ENCODE measurements at regions not wholly inside any gene's neighbourhood (a gene's known extent, or its start where the extent isn't known, plus 50 kb on each side); places are given as distances from the start of the nearest gene placed in this dataset.

DNA sequence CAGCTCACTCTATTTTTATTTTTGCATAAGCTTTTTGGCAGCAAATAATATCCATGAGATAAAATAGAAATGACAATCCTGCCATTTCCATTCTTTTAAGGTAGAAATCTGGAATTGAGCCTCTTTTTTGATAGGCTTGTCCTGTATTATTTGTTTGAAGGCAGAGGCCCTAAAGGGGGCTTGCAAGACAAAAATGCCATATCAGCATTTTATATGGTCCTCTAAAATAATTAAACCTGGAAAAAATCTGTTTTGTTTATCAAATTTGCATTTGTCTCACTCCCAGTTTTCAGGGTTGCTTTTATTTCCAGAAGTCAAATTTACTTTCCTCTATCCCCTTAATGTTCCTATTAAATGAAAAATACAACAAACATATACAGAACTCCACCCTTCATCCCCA is 134.9 kb upstream of the GAP43 start:
- TF ChIP-seq POLR2A (IDR thresholded peaks at IDR 0.05; ENCODE audit: low read length) (no peak), CHD4 (IDR thresholded peaks at IDR 0.05; ENCODE audit: borderline replicate concordance) (no peak), JUN (IDR thresholded peaks at IDR 0.05) (no peak), ESRRA (IDR thresholded peaks at IDR 0.05; ENCODE audit: borderline replicate concordance, low read length) (no peak), SREBF2 (IDR thresholded peaks at IDR 0.05) (no peak), RCOR1 (IDR thresholded peaks at IDR 0.05; ENCODE audit: low read depth, low read length) (no peak), CBX8 (IDR thresholded peaks at IDR 0.05) (no peak), KDM1A (IDR thresholded peaks at IDR 0.05; ENCODE audit: low read depth) (no peak), EP300 (IDR thresholded peaks at IDR 0.05) (no peak)
- TF ChIP-seq, protein P1, sequence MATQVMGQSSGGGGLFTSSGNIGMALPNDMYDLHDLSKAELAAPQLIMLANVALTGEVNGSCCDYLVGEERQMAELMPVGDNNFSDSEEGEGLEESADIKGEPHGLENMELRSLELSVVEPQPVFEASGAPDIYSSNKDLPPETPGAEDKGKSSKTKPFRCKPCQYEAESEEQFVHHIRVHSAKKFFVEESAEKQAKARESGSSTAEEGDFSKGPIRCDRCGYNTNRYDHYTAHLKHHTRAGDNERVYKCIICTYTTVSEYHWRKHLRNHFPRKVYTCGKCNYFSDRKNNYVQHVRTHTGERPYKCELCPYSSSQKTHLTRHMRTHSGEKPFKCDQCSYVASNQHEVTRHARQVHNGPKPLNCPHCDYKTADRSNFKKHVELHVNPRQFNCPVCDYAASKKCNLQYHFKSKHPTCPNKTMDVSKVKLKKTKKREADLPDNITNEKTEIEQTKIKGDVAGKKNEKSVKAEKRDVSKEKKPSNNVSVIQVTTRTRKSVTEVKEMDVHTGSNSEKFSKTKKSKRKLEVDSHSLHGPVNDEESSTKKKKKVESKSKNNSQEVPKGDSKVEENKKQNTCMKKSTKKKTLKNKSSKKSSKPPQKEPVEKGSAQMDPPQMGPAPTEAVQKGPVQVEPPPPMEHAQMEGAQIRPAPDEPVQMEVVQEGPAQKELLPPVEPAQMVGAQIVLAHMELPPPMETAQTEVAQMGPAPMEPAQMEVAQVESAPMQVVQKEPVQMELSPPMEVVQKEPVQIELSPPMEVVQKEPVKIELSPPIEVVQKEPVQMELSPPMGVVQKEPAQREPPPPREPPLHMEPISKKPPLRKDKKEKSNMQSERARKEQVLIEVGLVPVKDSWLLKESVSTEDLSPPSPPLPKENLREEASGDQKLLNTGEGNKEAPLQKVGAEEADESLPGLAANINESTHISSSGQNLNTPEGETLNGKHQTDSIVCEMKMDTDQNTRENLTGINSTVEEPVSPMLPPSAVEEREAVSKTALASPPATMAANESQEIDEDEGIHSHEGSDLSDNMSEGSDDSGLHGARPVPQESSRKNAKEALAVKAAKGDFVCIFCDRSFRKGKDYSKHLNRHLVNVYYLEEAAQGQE (IDR thresholded peaks at IDR 0.05): no peak
- TF ChIP-seq, protein P2, sequence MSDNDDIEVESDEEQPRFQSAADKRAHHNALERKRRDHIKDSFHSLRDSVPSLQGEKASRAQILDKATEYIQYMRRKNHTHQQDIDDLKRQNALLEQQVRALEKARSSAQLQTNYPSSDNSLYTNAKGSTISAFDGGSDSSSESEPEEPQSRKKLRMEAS (IDR thresholded peaks at IDR 0.05): no peak
- TF ChIP-seq, protein P3, sequence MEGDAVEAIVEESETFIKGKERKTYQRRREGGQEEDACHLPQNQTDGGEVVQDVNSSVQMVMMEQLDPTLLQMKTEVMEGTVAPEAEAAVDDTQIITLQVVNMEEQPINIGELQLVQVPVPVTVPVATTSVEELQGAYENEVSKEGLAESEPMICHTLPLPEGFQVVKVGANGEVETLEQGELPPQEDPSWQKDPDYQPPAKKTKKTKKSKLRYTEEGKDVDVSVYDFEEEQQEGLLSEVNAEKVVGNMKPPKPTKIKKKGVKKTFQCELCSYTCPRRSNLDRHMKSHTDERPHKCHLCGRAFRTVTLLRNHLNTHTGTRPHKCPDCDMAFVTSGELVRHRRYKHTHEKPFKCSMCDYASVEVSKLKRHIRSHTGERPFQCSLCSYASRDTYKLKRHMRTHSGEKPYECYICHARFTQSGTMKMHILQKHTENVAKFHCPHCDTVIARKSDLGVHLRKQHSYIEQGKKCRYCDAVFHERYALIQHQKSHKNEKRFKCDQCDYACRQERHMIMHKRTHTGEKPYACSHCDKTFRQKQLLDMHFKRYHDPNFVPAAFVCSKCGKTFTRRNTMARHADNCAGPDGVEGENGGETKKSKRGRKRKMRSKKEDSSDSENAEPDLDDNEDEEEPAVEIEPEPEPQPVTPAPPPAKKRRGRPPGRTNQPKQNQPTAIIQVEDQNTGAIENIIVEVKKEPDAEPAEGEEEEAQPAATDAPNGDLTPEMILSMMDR (IDR thresholded peaks at IDR 0.05): no peak

All from A549 (cell line).